Skeletal muscle cell (primary cell): ENCODE measurements at regions not wholly inside any gene's neighbourhood (a gene's known extent, or its start where the extent isn't known, plus 50 kb on each side); places are given as distances from the start of the nearest gene placed in this dataset.

Source experiments
- DNase-seq: peaks from one replicate; pipeline ENCODE4 v3.0.0-alpha.2; 2010; ENCODE audit warnings: low read depth
- H3K4me3 ChIP-seq: 2 replicates; pipeline ENCODE4 v1.5.1; 2011; ENCODE audit warnings: low read depth, mild to moderate bottlenecking, control low read depth, low read length, moderate library complexity

DNA sequence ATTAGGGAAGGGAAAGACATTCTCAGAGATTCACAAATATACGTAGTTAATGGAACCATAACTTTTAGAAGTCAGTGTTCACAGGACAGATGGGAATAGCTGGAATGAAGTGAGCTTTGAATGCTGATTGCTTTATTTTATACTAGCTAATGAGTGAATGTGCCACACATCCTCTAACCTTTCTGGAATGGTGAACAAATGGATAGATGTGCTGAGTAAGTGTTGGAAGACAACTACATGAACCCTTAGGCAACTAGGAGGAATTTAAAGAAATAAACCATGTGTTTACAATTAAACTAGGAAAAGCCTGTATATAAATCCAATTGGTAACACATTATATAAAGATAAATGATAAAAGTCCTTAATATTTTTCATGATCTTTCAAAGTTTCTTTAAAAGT lies 91.6 kb upstream of the LIMCH1 start:
- H3K4me3 ChIP-seq, result no peak overlapping the region

DNA sequence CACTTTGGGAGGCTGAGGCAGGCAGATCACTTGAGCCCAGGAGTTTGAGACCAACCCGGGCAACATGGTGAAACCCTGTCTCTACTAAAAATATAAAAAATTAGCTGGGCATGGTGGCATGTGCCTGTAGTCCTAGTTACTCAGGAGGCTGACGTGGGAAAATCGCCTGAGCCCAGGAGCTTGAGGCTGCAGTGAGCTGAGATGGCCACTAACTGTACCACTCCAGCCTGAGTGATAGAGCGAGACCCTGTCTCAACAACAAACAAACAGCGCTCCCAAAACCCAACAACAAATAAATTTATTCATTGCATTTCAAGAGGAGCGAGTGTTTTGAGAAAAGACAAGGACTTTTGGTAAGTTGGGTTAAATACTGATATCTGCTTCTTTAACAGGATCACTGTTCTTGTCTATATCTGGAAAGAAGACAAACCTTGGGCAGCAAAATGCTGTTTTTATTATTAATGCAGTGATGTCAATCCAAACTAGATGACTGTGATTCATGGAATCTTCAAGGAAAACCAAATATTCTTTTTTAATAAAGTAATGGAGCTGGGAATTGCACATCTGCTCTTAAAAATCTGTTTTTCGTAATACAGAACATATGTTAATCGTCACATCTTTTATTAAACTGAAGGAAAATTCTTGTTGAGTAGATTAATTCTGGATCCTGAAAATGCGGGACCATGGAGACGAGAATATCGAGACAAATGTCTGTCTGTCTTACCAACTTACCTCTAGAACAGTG lies 90.8 kb upstream of the LIMCH1 start:
- H3K4me3 ChIP-seq, result no peak overlapping the region
- no peak for DNase-seq

More for the DNA sequence above, 91.6 kb upstream of the LIMCH1 start:
- DNase-seq, result no peak

DNA sequence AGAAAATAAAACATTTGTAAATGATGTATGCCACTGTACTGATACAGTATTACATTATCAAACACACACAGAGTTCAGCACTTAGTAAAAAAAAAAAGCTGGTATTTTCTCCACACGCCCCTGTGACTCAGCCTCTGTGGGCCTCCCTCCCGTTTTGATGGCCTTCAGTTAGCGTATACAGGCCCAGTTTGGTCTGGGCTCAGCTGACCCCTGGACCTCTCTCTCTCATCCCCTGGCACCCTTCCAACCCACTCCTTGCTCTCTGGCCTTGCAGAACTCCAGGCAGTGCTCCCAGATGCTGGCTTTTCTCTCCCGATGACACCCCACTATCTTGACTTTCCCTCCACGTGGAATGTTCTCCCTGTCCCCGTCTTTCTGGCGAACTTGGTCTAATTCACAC lies 89.0 kb upstream of the LIMCH1 start:
- no peak overlapping the region for H3K4me3 ChIP-seq
- DNase-seq, result no peak

DNA sequence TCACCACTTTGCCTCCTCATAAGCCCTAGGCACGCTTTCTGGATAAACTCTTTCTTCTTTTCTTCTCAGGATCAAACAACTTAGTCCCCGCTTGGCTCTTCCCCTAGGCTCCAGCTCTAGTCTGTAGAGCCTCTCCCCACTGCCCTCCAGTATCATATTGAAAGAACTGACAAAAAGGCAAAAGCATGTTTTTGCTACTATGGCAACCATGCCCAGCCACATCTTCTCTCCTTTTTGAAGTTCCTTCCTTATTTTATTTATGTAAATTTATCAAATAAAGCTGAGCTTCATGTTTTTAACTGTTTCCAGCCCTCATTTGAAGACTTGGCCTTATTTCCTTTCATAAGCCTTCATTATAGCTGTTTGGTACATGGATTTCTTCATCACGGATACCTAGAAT lies 86.0 kb upstream of the LIMCH1 start:
- no peak overlapping the region for H3K4me3 ChIP-seq

DNA sequence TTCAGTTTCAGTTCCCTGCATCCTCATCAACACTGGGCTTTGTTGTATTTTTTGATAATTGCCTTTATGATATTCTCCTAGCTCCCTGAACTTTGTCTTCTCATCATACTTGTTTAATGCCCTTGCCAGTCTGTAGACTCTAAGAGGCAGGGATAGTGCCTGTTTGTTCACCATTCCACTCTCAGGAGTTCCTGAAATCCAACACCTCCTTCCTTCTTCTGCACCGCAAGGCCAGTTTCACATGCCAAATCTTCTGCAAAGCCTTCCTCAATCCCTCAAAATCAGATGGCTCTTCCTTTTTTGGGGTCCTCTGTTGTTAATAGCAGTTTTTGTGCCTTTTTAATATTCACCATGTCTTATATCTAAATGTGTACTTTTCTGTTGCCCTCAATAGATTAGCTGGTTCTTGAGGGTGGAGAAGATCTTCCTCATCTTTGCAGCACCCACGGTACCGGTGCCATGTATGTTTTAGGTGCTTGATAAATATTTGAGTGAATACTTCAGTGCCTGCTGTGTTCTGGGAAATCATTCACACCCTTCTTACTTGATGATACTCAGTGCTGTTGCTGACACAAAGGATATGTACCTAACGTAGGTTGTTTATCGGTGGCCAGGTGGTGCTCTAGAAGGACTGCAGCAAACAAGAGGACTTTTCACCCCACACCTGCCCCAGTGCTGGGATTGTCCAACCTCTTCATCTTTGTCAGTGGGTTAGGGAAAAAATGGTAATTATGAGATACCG lies 85.3 kb upstream of the LIMCH1 start:
- no peak overlapping the region for H3K4me3 ChIP-seq
- DNase-seq, result no peak

More for the DNA sequence above, 86.0 kb upstream of the LIMCH1 start:
- no peak for DNase-seq

DNA sequence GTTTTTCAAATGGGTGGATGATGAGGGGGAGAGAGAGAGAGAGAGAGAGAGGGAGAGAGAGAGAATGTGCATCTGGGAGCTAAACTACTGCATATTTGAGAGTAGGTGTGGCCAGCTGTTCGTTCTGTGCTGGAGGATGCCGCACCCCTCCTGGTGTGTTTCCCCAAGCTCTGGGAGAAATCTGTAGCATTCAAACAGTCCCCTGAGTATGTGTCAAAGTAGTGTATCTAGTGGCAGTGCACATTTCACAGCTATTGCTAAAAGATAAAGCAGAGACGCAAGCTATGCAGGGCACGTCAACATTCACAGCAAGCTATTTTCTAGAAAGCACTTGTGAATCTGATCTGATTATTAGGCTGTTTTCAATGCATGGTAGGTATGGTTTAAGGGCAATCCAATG lies 83.5 kb upstream of the LIMCH1 start:
- no peak overlapping the region for H3K4me3 ChIP-seq
- DNase-seq, result no peak

DNA sequence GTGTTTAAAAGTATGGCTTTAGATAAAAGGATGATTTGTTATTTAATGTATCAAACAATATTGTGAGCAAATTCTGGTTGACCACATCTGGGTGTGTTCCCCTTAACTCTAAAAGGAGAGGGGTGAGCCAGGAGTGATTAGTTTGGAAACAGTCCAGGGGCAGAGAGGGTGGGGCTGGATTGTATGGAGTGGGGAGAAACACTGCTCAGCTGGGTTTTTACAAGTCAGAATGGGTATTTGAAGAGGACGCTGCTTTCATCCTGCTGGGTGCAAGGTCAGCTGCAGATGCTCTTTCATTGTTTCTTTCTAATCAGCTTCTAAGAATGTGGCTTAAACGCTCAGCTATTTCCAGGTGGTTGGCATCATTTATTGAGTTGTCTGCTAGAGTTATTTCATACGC lies 82.8 kb upstream of the LIMCH1 start:
- no peak for DNase-seq
- H3K4me3 ChIP-seq, result no peak overlapping the region

DNA sequence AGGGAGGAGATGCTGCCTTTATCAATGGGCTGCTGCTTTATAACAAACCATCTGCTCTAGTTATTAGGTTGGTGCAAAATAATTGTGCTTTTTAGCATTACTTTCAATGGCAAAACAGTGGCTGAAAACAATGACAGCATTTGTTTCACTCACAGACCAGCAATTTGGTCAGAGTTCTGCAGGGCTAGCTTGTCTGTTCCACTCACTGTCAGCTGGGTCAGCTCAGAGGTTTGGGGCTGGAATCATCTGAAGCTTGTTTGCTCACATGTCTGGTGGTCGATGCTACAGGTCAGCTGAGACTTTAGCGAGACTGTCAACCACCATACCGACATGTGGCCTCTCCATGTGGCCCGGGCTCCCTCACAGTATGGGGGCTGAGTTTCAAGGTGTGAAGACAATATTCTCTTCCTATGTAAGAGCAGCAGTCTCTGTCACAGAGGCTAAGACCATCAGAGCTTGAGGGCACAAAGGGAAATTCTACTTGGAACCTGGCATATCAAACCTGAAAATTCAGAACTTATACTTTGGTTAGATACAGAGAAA lies 81.3 kb upstream of the LIMCH1 start:
- H3K4me3 ChIP-seq, result no peak overlapping the region
- no peak for DNase-seq

DNA sequence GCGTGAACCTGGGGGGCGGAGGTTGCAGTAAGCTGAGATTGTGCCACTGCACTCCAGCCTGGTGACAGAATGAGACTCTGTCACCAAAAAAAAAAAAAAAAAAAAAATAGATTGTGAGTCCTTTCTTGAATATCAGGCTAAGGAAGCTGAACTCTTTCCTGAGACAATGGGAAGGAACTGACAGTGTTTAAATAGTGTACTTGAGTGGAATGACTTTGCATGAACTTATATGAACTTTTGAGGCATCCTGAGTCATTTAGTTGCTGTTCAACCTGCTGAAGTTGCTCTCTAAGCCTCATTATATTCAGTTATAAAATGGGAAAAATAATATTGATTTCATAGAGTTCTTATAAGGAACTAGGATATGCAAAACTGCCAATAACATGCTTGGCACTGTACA lies 79.3 kb upstream of the LIMCH1 start:
- no peak for DNase-seq
- H3K4me3 ChIP-seq, result no peak overlapping the region

DNA sequence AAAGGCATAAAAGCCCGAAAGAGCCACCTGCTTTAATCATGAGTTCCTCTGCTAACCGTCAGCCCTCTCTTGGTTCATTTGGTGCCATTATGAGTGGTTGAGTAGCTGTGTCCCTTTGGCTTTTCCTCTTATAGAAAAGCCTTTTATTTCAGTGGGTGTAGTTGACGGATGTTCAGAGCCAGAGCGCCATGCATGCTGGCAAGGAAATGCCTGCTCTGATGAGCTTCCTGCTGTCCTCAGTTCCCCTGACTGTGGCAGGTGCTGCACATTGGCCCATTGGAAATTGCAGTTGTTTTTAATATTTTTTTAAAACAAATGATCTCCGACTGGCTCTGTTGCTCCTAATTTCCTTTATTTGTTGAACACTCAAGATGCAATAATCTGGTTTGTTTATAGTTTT lies 77.3 kb upstream of the LIMCH1 start:
- DNase-seq, result no peak
- H3K4me3 ChIP-seq, result no peak overlapping the region

DNA sequence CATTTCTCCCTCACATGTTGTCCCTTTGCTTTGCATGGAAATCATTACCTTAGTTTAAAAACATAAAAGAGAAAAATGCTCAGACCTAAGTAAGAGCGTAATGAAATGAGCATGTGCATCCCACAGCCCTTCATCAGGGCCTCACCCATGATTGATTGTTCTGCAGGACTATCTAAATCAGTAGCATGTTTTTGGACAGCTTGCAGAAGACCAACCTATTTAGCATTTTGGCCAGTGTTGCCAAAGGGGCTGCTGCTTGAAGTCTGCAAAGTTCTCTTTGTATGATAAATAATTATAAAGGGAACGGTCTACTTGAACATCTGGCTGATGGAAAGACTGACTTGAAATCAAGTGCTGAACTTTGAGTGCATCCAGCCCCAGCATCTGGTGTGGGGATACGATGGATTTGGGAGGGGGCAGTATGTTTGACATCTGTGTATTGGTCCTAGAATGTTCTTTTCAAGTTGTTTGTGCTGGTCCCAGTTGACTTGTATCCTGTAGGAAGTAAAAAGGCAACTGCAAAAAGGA lies 76.1 kb upstream of the LIMCH1 start:
- DNase-seq, result no peak

DNA sequence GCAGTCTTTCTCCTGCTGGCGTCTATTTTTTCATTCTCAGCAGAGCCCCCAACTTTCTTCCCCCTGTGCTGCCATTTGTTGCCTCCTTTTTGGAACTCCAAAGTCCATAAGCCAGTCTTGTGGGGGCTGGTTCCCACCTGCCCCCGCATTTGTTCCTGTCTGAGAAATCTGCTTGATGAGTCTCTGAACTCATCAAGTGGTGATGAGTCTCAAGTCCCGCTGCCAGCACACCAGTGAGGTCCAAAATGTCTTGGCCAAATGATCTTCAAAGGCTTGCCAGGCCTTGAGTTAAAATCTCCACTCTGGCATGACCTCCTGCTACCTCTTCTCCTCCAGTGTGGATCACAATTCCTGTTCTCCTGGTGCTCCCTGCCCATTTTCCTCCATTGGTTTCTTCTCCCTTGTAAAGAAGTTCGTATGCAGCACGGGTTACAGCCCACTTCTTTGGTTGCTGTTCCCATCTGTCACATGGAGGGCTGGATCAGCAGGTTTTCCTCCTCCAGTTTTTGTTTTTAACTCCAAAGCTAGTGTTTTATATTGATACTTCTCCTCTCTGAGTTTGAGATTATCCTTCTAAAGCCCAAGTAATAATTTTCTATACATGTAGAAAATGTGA lies 72.7 kb upstream of the LIMCH1 start:
- no peak for DNase-seq
- no peak overlapping the region for H3K4me3 ChIP-seq

More for the DNA sequence above, 76.1 kb upstream of the LIMCH1 start:
- no peak overlapping the region for H3K4me3 ChIP-seq

DNA sequence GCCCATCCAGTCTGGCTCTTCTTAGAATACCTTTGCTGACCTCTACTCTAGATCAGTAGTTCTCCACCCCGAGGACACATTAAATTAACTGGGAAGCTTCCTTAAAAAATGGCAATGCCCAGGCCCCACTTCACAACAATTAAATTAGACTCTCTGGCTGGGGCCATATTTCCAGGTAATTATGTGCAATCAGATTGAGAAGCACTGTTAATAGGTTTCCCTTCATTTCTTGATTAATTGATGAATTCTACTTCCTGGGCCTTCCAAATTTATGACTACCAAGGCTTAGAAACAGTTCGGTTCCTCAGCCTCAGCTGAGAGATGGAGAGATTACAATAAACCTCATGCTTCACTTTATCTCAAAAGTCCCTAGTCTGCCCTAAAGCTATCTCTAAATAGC lies 71.7 kb upstream of the LIMCH1 start:
- no peak overlapping the region for H3K4me3 ChIP-seq
- no peak for DNase-seq

DNA sequence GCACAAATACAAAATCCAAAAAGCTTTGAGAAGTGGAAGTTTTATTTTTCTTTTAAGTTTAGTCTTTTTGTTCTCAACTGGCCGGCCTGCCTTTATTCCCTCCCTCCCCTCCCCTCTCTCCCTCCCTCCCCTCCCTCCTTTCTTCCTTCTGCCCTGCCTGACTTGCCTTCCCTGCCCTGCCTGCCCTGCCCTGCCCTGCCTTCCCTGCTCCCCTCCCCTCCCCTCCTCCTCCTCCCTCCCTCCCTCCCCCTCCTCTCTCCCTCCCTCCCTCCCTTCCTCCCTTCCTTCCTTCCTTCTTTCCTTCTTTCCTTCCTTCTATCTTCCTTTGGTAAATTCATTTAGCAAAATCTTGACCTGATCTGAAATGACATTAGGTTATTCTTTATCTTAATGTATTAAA lies 69.8 kb upstream of the LIMCH1 start:
- H3K4me3 ChIP-seq, result no peak overlapping the region
- DNase-seq, result no peak

DNA sequence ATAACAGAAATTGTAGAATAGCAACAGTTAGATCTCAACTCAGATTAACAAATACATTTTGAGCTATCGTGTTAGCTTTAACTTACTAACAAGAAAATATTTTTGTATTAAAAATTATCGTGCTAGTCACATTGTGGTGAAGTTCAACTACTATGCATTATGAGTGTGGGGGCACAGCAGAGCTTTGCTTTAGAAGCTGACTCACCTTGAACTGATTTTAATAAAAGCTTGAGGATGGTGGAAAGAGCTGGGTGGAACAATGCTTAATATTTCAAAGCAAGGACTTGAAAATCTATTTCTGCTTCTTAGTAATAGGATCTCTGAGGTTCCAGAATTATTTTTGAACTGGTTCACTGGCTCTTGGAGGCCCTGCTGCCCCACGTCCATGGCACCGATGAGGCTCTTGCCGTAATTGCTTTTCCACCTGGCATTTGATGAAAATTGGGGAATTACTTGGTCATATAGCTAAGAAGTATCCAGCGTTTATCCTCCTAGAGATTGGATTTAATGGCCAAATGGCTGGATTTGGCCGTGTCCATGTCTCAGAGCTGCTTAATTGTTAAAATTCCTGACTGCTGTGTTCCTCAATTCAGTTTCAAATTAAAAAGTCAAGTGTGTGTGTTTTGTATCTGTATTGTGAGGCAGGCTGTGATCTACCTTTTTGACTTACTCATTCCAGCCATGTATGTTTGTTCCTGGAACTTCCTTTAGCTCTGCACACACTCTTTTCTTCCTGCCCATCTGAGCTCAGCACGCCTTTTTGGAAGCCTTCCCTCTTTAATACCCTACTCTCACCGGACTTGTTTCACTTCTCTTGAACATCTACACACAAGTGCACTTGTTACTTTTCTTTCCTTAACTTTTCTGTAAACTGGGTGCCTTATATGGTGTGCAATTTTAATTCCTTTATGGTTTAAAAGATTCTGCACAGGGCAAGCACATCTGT lies 66.6 kb upstream of the LIMCH1 start:
- no peak for DNase-seq
- H3K4me3 ChIP-seq, result no peak overlapping the region

DNA sequence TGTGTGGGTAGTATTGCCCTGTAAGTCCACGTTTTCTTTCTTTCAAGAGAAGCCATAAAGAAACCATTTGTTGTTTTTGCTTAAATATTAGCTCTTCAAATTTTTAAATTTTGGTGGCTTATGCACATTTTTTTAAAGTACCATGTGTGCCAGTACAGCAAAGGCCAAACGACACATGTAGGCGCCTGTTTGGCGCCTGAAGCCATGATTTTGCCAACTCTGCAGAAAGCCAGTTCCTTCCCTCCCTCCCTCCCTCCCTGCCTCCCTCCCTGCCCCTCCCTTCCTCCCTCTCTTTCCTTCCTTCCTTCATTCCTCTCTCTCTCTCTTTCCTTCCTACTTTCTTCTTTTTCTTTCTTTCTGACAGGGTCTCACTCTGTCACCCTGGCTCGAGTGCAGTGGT lies 65.9 kb upstream of the LIMCH1 start:
- H3K4me3 ChIP-seq, result no peak overlapping the region
- DNase-seq, result no peak

DNA sequence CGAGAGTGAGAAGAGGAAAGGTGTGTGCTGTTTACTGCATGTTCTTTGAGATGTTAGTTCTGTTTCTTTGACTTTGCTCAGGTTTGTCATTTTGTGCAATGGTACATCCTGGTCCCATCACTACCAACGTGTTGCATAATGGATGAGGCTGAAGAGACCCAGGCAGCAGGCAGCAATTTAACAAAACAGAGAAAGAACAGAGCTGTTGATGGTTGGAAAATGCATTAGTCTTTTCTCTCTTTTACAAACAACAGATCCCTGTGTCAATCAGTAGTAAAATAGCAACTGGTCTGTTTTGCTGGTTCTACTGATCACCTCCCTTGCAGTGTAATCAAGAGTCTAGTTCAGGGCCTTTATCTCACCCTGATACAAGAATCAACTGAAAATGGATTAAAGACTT lies 64.8 kb upstream of the LIMCH1 start:
- H3K4me3 ChIP-seq, result no peak overlapping the region
- DNase-seq, result no peak

DNA sequence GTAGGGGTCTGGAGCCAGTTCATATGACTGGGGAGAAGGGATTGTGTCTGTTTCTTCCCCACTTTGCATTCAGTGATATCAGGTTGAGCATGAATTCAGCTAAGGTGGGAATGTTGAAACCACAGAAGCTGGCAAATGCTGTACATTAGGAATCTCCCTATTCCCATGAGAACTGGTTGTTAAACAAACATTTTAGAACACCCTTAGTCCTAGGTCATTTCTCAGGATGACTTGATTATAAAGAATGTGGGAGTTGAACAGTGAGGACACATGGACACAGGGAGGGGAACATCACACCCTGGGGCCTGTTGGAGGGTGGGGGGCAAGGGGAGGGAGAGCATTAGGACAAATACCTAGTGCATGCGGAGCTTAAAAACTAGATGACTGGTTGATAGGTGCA lies 62.6 kb upstream of the LIMCH1 start:
- H3K4me3 ChIP-seq, result no peak overlapping the region
- DNase-seq, result no peak

DNA sequence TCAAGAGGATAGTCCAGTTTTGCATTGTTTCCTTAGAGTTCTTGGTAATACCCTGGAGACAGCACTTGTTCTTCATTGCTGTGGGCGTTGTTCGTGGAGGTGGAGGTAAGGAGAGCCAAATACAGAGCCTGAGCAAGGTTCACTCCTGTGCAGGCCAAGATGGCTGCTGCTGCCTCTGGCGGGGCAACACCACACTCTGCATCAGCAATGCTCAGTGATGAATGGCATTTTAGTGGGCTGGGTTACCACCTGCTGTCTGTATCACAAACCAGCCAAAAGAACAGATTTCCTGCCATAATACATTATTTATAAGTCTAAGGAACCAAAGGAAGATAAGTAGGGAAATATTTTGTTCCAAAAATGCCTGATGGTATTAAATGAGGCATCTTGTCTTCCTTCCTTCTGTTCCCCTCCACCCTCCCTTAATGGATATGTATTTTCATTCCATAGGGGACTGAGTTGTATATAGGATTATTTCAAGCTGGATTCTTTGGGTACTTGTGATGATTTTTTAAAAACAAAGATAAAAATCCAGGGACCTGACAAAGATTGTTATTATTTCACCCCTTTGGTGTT lies 61.6 kb upstream of the LIMCH1 start:
- DNase-seq, result no peak
- H3K4me3 ChIP-seq, result no peak overlapping the region
